Hepatocyte (in vitro differentiated cells): ENCODE measurements at regions not wholly inside any gene's neighbourhood (a gene's known extent, or its start where the extent isn't known, plus 50 kb on each side); places are given as distances from the start of the nearest gene placed in this dataset.

Experiments
- EZH2phosphoT487 ChIP-seq: fragments of 200-600 bp; sonication (generic); IDR thresholded peaks from one replicate; pipeline ENCODE4 v1.6.1; 2018; ENCODE audit warnings: antibody characterized with exemption, mild to moderate bottlenecking, low read depth, moderate library complexity; ENCODE audit not compliant: unreplicated experiment, severe bottlenecking
- TF ChIP-seq, protein P1 (sequence below): fragments of 200-600 bp; sonication (generic); IDR thresholded peaks from 2 replicates; pipeline ENCODE4 v1.5.1; 2016; ENCODE audit warnings: antibody characterized with exemption, mild to moderate bottlenecking; ENCODE audit not compliant: poor library complexity

DNA sequence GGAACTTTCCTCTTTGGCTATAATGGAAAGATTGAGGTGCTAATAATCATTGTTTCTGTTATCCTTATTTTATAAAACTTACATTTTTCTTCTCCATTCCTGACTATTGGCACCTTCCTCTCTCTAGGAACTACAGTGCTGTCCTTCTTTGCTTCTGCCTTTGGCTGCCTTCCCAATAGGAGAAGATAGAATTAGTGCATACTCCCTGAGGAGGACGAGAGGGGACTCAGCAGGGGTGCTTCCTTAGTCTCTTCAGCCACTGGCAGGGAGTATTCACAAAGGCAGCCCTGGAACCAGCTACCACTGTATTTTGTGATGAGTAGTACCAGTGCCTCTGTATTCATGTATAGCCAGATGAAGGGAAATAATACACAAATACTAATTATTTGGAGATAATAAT, 208.5 kb downstream of the FOXG1 start:
- TF ChIP-seq, protein P1, sequence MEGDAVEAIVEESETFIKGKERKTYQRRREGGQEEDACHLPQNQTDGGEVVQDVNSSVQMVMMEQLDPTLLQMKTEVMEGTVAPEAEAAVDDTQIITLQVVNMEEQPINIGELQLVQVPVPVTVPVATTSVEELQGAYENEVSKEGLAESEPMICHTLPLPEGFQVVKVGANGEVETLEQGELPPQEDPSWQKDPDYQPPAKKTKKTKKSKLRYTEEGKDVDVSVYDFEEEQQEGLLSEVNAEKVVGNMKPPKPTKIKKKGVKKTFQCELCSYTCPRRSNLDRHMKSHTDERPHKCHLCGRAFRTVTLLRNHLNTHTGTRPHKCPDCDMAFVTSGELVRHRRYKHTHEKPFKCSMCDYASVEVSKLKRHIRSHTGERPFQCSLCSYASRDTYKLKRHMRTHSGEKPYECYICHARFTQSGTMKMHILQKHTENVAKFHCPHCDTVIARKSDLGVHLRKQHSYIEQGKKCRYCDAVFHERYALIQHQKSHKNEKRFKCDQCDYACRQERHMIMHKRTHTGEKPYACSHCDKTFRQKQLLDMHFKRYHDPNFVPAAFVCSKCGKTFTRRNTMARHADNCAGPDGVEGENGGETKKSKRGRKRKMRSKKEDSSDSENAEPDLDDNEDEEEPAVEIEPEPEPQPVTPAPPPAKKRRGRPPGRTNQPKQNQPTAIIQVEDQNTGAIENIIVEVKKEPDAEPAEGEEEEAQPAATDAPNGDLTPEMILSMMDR = no peak
- no peak for TF ChIP-seq EZH2phosphoT487
